GM20000 (cell line): ENCODE measurements at regions not wholly inside any gene's neighbourhood (a gene's known extent, or its start where the extent isn't known, plus 50 kb on each side); places are given as distances from the start of the nearest gene placed in this dataset.
"Not testable (repeated sequence)": the region's sequence is repeated elsewhere in the genome, so short reads cannot be mapped to it uniquely, and the experiment has no call there.

ENCODE experiments used
- DNase-seq: peaks from one replicate; pipeline ENCODE4 v3.0.0; 2012; ENCODE audit warnings: low spot score
- TF ChIP-seq, protein P1 (sequence below): IDR thresholded peaks from 2 replicates; pipeline ENCODE4 v1.5.1; 2012; ENCODE audit warnings: mild to moderate bottlenecking, control low read depth; ENCODE audit errors: extremely low read depth, missing control alignments

DNA sequence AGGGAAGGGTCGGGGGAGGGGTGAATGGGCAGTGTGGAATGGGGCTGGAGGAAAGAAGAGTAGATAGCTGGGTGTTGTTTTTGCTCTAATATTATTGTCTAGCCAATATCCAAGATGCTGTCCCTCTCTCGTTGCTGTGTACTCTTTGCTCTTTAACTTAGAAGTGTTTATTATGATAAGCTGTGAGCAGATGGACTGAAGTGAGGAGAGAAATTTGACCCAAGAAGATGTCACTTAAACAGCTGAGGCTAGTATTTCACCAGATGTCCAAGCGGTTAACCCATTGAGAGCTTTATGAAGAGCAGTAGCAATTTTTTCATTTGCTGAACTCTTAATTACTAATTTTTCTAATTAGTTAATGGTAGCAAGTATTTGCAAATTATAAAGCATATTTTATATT, 212.2 kb upstream of the TP63 start:
- TF ChIP-seq, protein P1, sequence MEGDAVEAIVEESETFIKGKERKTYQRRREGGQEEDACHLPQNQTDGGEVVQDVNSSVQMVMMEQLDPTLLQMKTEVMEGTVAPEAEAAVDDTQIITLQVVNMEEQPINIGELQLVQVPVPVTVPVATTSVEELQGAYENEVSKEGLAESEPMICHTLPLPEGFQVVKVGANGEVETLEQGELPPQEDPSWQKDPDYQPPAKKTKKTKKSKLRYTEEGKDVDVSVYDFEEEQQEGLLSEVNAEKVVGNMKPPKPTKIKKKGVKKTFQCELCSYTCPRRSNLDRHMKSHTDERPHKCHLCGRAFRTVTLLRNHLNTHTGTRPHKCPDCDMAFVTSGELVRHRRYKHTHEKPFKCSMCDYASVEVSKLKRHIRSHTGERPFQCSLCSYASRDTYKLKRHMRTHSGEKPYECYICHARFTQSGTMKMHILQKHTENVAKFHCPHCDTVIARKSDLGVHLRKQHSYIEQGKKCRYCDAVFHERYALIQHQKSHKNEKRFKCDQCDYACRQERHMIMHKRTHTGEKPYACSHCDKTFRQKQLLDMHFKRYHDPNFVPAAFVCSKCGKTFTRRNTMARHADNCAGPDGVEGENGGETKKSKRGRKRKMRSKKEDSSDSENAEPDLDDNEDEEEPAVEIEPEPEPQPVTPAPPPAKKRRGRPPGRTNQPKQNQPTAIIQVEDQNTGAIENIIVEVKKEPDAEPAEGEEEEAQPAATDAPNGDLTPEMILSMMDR, result no peak
- no peak for DNase-seq

DNA sequence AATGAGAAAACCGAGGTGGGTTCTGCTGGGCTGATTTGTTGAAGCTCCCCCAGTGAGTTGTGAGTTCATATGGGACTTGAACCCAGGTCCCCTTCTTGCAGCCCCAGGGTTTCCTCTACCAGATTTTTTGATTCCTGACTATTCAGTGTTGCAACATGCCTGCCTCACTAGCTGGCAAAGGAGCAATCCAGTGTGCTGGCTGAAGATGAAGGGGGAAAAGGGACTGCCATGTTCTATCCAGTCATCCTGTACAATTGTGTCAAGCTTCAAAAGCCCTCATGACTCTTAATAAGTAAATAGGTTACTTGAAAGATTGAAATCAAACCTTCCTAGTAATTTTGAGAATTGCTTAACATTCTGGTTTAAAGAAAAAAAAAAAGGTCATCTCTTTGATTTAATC, 211.5 kb upstream of the TP63 start:
- TF ChIP-seq, protein P1, result no peak
- no peak for DNase-seq

DNA sequence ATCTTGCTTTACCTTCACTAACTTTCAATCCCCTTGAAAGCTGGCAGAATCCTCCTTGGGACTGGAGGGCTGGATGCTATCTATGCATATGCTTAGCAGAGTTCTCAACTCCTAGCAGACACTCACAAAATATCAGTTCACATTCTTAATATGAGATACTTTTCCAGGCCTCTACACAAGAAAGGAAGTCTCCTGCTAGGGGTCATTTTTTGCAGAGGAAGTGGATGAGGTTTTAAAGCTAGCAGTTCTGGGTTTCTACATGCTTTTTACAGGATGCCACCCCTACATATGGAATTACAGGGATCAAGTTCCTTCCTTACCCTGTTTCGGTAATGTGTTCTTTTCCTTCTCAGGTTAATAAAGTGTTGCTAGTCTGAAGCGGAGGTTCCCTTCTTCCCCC, 206.3 kb upstream of the TP63 start:
- TF ChIP-seq, protein P1, result no peak
- no peak for DNase-seq

DNA sequence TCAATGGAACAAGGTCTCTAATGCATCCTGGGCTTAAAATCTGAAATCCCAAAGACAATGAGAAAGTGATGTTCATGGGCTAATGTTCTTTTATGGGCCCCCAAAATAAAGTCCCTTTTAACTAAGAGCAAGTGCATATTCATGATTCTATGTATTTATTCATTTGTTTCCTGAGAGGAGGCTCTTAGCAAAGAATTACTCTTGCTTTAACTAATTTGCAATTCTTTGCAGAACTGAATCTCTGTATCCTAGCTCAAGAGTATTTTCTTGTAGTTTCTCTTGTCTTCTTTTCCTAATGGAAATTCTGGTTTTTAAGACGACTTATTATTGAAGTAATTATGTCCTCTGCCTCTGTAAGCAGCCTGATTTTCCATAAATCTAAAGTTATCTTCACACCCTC, 202.2 kb upstream of the TP63 start:
- TF ChIP-seq, protein P1, result no peak
- no peak for DNase-seq

DNA sequence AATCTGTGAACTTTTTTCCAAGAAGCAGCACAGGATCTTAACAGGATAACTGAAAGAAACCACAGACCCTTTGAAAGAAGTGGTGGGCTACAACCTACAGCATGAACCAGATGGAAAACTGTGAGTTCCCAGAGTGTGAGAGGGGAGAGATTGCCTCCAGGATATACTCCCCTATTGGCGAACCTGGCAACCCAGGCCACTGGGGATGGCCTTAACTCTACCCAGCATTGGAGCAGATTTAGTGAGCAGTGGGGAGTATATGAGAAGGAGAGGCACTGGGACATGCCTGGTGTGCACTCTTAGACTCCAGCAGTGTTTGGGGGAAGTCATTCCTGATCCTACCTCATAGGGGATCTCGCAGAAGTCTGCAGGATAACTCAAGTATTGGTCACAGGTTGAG, 201.0 kb upstream of the TP63 start:
- DNase-seq, result no peak
- TF ChIP-seq, protein P1, result no peak

DNA sequence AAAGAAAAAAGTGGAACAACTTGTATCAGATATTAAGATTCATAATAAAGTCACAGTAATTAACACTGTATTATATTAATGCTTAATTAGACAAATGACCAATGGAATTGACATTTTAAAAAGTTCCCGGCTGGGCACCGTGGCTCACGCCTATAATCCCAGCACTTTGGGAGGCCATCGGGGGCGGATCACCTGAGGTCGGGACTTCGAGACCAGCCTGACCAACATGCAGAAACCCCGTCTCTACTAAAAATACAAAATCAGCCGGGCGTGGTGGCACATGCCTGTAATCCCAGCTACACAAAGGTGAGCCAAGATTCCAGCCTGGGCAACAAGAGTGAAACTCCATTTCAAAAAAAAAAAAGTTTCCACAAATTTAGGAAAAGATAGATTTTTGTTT, 188.9 kb upstream of the TP63 start:
- DNase-seq, result not testable (repeated sequence)

DNA sequence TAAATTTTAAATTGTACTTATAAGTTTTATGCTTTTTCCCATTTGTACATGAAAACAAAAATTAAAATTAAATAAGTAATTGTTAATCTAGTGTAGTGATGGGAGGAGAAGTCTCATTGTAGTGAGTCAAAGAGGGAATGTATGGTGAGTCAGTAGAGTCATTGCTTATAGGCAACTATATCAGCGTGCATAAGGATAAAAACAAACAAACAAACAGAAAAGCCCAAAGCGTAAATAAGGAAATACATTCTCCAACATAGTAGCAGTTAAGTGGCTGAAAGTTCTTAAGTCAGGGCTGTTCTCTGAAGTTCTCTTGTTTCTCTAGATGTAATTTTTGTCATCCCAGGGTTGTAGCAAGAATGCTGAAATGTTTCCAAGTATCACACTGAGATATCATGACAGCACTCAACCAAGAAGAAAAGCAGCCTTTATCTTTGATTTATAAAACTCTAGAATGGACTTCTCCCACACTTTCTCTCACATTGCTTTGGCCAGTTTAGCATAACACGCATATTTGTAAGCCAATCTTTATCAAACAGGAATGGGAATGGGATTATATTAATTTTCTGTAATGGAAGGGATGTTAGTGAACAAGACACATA, 184.1 kb upstream of the TP63 start:
- TF ChIP-seq, protein P1, result no peak
- DNase-seq, result no peak

DNA sequence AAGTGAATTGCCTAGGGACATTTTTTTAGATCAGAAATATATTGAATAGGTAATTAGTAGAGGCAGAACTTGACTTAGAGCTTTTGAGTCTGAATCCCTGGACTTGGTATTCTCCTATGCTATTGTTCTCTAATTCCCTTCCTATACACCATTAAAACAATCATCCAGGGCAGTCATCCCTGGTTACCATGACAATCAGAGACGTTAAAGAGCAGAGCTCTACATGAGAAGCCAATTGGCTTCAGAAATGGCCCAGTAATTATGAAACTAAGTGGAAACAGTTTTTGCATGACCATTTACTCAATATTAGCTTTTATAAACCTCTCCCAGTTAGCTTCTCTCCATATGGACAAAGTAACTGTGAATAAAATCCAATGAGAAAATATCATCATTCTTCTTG, 182.1 kb upstream of the TP63 start:
- no peak for DNase-seq
- TF ChIP-seq, protein P1, result no peak
